ENCODE measurements at regions not wholly inside any gene's neighbourhood (a gene's known extent, or its start where the extent isn't known, plus 50 kb on each side); places are given as distances from the start of the nearest gene placed in this dataset.
"Not testable (repeated sequence)": the region's sequence is repeated elsewhere in the genome, so short reads cannot be mapped to it uniquely, and the experiment has no call there.

DNA sequence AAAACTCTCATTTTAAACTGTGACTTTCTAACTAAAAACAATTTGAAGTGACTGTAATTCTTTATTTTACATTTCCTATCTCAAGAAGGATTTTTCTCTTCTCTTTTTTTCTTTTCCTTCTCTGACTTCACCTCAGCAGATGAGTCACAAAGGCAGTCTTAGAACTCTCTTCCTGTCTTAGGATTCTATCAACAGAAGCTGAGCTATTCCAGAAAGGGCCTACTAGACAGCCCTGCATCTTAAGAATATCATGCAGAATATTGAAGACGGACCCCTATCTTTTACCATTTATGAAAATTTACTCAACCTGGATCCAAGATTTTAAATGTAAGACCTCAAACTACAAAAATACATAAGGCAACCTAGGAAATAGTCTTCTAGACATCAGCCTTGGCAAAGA lies 365.7 kb upstream of the SEMA3C start:
- DNase-seq (ENCODE audit: low spot score): no peak

DNA sequence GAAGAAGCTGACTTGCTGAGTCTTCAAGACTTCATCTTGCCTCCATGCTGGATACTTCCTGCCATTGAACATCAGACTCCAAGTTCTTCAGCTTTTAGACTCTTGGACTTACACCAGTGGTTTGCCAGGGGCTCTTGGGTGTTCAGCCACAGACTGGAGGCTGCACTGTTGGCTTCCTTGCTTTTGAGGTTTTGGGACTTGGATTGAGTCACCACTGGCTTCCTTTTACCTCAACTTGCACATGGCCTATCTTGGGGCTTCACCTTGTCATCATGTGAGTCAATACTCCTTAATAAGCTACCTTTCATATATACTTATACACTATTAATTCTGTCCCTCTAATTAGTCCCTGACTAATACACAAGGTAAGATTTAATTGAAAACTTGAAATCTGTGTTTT lies 361.7 kb upstream of the SEMA3C start:
- no peak for DNase-seq (ENCODE audit: low spot score)

- DNase-seq (ENCODE audit: low spot score): no peak
These were observed 358.8 kb upstream of the SEMA3C start for GRCh38 chr7:81277691-81278090.

GRCh38 chr7:81273601-81274397 lies 354.9 kb upstream of the SEMA3C start:
- DNase-seq (ENCODE audit: low spot score): no peak

DNA sequence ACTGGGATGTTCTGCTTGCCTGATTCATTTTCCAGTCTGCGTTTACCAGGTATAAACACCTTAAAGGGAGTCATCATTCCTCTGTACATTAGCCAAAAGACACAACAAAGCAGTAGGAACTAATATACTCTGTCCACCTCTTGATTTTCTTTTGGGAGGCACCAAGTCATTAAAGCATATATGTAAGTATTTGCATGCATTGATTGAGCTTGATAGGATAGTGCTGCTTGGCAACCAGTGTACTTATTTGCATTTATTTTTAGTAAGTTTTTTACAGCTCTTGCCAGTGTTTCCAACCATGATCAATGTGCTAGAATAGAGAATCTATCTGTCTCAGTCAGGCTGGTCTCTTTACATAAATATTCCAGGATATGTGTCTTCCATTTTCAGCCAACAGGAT lies 353.3 kb upstream of the SEMA3C start:
- DNase-seq (ENCODE audit: low spot score): no peak

DNA sequence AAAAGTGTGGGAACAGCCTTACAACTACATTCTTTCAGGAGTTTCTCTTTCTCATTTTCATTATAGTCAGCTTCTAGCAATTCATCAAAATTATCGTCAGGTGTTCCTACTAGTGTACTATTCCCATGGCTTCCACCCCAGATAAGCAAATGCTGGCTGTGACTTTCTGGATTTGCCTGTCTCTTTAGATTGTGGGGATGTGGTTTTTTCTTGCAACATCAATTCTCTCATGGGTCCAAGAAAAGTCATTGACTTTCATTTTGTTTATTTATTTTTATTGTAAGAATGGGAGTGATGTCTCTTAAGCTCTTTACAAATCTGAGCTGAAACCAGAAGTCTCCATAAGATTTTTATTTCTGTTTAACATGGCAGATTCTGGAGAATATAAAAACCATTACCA lies 349.7 kb upstream of the SEMA3C start:
- DNase-seq (ENCODE audit: low spot score): no peak

GRCh38 chr7:81267508-81267907 lies 348.7 kb upstream of the SEMA3C start:
- DNase-seq (ENCODE audit: low spot score): no peak

DNA sequence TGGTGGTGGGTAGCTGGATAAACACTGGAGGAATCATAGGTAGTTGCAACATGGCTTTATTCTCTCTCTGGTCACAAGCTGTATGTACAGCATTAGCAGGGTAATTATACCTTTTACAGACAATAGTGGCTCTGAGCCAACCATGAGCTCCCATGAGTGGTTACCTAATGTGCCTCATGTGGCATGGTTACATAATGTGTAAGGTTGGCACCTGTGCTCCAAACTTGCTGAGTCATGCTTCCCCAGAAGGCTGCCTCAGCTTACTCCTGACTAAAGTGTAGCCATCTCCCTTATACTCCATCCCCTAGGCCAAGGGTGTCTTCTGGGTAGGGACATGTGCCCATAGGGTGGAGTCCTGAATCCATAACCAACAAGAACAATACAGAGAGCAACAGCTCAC lies 345.3 kb upstream of the SEMA3C start:
- no peak for DNase-seq (ENCODE audit: low spot score)

- no peak for DNase-seq (ENCODE audit: low spot score)
These were observed 341.3 kb upstream of the SEMA3C start for GRCh38 chr7:81260152-81260551.

- peak; percentile 9 for DNase-seq (ENCODE audit: low spot score)
These were observed 338.1 kb upstream of the SEMA3C start for GRCh38 chr7:81256991-81257390.

GRCh38 chr7:81248420-81248819 lies 329.6 kb upstream of the SEMA3C start:
- DNase-seq (ENCODE audit: low spot score): no peak

DNA sequence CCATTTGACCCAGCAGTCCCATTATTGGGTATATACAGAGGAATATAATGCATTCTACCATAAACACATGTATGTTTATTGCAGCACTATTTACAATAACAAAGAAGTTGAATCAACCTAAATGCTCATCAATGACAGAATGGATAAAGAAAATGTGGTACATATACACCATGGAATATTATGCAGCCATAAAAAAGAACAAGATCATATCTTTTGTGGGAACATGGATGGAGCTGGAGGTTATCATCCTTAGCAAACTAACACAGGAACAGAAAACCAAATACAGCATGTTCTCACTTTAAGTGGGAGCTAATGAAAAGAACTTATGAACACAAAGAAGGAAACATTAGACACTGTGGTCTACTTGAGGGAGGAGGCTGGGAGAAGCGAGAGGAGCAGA lies 328.5 kb upstream of the SEMA3C start:
- DNase-seq (ENCODE audit: low spot score): not testable (repeated sequence)

GRCh38 chr7:81245353-81245752 lies 326.5 kb upstream of the SEMA3C start:
- DNase-seq (ENCODE audit: low spot score): no peak

DNA sequence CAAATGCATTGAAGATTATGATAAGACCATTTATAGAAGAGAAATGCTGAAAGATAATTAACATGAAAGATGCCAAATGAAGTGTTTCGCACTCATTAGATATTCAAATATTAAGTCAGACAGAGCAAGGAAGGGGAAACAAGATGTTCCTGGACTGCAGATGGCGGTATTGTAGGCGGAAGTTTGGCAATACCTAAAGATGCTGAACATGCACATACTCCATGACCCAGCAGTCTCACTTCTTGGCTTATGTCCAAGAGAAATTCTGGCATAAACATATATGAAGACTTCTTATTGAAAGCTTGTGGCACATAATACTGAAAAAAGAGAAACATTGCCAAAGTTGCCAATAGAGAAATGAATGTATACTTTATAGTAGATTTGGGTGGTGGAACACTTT lies 325.4 kb upstream of the SEMA3C start:
- DNase-seq (ENCODE audit: low spot score): no peak

- no peak for DNase-seq (ENCODE audit: low spot score)
These were observed 317.7 kb upstream of the SEMA3C start for GRCh38 chr7:81236560-81236959.

- DNase-seq (ENCODE audit: low spot score): no peak
These were observed 317.1 kb upstream of the SEMA3C start for GRCh38 chr7:81235997-81236396.

DNA sequence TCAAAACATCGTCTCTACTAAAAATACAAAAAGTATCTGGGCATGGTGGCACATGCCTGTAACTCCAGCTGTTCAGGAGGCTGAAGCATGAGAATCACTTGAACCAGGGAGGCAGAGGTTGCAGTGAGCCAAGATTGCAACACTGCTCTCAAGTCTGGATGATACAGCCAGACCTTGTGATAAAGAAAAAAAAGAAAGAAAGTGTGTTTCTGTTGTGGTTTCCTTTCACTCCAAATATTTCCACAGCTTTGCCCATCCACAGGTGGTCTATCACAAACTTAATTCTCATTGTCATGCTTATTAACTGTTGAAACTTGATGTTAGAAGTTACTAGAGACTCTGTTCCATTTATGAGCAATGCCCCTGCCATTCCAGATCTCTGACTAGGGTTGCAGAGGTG lies 316.0 kb upstream of the SEMA3C start:
- no peak for DNase-seq (ENCODE audit: low spot score)

GRCh38 chr7:81233208-81233940 lies 314.5 kb upstream of the SEMA3C start:
- no peak for DNase-seq (ENCODE audit: low spot score)

DNA sequence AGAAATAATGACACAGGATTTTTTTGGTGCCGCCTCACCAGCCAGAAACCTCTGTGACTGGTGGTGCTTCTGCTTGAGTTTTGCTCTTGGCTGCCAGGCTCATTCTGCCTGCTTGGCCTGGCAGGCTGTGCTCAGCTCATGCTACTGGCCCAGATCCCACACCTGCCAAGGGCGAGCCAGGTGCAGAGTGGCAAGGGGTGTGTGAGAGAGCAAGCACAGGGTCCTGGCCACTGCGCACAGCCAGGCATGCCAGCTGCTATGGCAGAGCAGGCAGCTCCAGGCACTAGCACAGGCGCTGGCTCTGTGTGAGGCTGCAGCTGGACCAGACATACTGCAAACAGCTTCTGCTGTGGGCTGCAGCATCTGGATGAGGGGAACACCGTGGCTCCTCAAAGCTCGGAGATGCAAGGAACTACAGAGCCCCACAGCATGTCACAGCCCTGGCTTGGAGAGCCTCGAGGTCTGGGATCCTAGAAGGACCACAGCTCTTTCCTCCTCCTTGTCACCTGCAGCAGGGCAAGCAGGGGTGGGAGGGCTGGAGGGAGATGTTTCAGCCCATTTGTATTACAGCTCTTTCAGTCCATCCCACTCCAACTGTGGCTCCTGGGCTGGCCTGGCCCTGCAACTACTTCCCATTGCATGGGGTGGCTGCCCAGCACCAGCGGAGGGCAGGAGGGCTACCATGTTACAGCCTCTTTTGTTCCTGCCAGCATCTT lies 313.4 kb upstream of the SEMA3C start:
- DNase-seq (ENCODE audit: low spot score): no peak

- no peak for DNase-seq (ENCODE audit: low spot score)
These were observed 312.5 kb upstream of the SEMA3C start for GRCh38 chr7:81231301-81231838.

- DNase-seq (ENCODE audit: low spot score): no peak
These were observed 307.4 kb upstream of the SEMA3C start for GRCh38 chr7:81226234-81226633.

DNA sequence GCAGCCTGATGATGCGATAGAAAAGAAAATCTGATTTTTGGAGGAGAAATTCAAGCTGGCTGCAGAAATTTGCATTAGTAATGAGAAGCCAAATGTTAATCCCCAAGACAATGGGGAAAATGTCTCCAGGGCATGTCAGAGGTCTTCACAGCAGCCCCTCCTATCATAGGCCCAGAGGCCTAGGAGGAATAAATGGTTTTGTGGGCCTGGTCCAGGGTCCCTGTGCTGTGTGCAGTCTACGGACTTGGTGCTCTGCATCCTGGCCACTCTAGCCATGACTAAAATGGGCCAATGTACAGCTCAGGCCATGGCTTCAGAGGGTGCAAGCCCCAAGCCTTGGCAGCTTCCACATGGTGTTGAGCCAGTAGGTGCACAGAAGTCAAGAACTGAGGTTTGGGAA lies 303.8 kb upstream of the SEMA3C start:
- not testable (repeated sequence) for DNase-seq (ENCODE audit: low spot score)
